ENCODE measurements at regions not wholly inside any gene's neighbourhood (a gene's known extent, or its start where the extent isn't known, plus 50 kb on each side); places are given as distances from the start of the nearest gene placed in this dataset.

GRCh38 chr7:26065652-26066051 lies 86.3 kb upstream of the NFE2L3 start:
- TF ChIP-seq, protein P1, sequence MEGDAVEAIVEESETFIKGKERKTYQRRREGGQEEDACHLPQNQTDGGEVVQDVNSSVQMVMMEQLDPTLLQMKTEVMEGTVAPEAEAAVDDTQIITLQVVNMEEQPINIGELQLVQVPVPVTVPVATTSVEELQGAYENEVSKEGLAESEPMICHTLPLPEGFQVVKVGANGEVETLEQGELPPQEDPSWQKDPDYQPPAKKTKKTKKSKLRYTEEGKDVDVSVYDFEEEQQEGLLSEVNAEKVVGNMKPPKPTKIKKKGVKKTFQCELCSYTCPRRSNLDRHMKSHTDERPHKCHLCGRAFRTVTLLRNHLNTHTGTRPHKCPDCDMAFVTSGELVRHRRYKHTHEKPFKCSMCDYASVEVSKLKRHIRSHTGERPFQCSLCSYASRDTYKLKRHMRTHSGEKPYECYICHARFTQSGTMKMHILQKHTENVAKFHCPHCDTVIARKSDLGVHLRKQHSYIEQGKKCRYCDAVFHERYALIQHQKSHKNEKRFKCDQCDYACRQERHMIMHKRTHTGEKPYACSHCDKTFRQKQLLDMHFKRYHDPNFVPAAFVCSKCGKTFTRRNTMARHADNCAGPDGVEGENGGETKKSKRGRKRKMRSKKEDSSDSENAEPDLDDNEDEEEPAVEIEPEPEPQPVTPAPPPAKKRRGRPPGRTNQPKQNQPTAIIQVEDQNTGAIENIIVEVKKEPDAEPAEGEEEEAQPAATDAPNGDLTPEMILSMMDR (IDR thresholded peaks at IDR 0.05), result no peak
- no peak for TF ChIP-seq EZH2 (IDR thresholded peaks at IDR 0.05; ENCODE audit: borderline replicate concordance, insufficient read depth, low read depth, low read length, poor library complexity, severe bottlenecking)
